ENCODE measurements at regions not wholly inside any gene's neighbourhood (a gene's known extent, or its start where the extent isn't known, plus 50 kb on each side); places are given as distances from the start of the nearest gene placed in this dataset.
"Not testable (repeated sequence)": the region's sequence is repeated elsewhere in the genome, so short reads cannot be mapped to it uniquely, and the experiment has no call there.

DNA sequence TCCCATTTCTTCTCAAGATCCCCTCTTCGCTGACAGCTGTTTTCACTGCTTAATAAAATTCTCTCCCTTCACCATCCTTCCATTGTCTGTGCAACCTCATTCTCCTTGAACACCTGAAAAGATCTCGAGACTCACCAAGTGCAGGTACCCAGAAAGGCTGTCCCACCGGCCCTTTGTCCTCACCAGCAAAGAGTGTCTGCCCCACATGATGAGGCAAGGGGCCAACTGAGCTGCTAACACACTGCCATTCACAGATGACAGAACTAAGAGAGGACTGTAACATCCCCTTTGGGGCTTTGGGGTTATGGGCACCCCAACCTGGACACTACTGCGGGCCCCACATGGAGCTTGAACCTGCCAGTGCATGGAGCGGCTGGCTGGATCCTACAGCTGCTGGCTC lies 771.4 kb upstream of the MIR17HG start:
- no peak for DNase-seq (ENCODE audit: low read depth in 2 of 2)

DNA sequence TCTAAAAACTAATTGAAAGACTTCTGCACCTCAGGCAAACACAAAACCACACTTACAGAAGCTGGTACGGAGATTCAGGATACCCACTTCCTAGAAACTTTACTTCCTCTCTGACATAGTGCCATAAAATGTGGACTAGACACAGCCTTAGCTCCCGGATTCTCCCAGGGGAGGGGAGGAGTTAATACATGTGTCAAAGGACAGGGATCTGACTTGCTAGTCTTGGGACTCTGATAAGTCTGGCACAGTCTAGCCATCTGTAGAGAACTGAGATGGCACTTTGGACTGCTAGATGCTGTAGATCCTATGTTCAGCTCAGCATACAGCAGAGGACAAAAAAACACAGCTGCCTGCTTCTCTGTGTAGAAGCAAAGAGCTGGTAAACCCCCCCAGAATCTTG lies 769.8 kb upstream of the MIR17HG start:
- DNase-seq (ENCODE audit: low read depth in 2 of 2), result no peak

DNA sequence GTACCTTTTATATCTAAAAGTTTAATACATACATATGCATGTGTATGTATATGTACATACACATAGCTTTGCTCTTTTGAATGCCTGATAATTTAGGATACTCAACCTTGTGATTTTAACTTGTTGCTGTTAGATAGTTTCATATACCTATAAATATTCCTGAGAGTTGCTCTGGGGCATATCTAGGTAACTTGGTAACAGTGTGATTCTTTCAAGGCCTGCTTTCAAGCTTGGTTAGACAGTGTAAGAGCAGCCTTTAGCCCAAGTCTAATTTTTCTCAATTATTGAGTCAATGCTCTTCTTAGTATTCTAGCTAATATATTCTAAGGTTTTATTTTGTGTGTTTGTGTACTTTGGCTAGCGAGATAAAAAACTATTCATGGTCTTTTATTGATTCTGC lies 762.1 kb upstream of the MIR17HG start:
- DNase-seq (ENCODE audit: low read depth in 2 of 2), result no peak

DNA sequence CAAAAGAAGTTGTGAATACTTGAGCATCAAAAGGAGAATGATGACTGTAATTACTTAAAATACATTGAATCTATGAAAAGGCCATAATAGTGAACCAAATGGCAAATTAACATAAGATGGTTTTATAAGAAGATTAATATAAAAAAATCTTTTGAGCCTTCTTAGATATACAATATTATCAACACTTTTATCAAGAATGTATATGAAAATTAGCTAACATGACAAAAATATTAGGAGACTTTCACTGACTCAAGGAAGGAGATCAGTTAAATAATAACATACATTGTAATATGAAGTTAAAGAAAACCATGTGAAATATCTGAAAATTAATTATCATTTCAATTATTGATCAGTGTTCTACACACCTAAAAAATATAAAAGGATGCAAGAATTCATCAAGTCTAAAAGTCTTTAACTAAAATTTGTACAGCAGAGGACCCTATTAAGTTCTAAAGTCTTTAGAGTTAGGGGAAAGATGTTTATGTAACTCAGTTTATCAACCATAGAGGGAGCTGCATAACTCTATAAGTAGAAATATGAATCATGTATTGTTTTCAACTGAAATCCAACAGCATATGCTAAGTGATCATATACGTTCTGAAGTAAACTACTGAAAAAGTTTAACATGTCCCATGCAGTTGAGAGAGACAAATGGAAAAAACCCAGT lies 756.1 kb upstream of the MIR17HG start:
- DNase-seq (ENCODE audit: low read depth in 2 of 2), result no peak

DNA sequence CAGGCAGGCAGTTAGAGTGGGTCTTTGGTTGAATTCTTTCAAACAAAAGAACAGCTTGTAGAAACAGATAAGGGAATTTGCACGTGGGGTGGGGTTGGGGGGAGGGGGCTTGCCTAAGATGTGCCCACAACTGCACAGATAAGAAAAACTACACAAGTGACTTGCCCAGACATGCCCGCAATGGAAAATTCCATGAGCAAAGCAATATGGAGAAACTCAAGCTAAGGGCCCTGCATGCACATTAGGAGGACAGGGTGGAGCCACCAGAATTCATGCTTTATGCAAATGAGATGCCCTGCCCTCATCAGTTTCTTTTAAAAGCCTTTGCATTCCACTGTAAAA lies 755.6 kb upstream of the MIR17HG start:
- DNase-seq (ENCODE audit: low read depth in 2 of 2), result no peak

DNA sequence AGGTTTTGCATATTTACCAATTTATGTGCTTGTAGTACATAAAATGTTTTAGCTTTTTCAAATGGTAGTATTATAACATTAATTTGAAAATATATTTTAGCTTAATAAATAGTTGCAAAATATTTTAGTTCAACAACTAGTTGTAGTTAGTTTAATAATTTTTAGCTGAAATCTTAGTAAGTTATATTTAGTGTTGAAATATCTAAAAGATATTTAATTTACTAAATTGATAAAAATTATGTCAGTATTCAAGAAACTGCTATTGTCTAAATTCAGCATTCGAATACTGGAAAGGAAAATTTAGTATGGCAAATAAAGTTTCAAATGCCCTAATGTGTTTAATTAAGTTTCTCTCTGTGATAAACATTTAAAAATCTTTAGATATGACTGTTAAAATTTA lies 754.5 kb upstream of the MIR17HG start:
- DNase-seq (ENCODE audit: low read depth in 2 of 2), result no peak

DNA sequence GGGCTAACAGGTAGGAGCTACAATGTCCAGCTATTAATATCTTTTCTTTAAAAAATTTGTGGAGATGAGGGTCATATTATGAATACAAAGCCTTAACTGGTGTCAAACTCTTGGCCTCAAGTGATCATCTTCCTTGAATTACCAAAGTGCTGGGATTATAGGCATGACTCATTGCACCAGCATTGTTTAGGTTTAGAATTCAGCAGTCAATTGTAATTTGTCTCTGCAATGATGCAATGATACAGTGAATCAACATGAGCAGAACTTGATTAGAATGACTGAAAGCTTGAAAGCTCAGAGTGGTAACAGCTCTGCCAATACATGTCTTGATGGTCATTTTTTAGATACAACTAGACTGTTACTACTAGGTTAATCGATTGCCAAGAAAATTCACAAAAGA lies 752.8 kb upstream of the MIR17HG start:
- no peak for DNase-seq (ENCODE audit: low read depth in 2 of 2)

DNA sequence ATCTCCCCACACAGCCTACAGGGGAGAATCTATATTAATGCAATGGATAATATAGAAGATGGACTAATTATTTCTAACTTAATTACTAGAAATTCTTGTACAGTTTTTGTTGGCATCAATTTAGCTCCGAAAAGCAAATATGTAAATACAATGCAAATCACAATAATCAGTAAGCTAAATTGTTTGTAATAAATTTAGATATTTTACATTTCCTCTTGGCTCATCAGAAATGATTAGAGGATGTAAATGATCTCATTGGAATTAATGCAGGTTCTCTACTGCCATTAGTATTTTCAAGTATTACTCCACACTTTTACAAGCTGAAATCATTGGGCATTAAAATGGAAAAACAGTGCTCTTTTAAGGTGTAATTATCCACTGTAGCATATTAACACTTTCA lies 741.8 kb upstream of the MIR17HG start:
- no peak for DNase-seq (ENCODE audit: low read depth in 2 of 2)

DNA sequence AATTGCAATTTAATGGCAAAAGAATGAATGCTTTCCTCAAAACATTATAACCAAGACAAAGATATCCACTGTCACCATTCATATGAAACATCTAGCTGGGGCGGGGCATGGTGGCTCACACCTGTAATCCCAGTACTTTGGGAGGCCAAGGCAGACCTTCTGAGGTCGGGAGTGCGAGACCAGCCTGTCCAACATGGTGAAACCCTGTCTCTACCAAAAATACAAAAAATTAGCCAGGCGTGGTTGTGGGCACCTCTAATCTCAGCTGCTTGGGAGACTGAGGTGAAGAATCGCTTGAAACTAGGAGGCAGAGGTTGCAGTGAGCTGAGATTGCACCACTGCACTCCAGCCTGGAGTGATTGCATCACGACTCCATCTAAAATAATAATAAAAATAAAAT lies 740.6 kb upstream of the MIR17HG start:
- not testable (repeated sequence) for DNase-seq (ENCODE audit: low read depth in 2 of 2)

DNA sequence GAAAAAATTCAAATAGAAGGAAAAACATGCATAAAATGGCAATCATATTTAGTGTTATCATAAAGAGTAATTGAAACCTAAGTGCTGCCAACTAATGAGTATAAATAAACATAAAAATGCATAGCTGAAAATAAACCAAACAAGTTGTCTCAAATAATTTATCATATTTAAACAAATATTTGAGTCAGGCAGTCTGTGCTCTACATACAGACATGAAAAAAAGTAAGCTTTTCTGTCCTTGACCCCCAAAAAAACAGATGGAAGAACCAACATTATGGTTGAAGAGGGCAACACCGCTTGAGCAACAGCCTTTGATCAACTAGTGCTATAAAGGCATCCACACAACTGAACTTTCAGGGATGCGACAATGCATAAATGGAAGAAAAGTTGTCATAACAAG lies 735.1 kb upstream of the MIR17HG start:
- no peak for DNase-seq (ENCODE audit: low read depth in 2 of 2)

DNA sequence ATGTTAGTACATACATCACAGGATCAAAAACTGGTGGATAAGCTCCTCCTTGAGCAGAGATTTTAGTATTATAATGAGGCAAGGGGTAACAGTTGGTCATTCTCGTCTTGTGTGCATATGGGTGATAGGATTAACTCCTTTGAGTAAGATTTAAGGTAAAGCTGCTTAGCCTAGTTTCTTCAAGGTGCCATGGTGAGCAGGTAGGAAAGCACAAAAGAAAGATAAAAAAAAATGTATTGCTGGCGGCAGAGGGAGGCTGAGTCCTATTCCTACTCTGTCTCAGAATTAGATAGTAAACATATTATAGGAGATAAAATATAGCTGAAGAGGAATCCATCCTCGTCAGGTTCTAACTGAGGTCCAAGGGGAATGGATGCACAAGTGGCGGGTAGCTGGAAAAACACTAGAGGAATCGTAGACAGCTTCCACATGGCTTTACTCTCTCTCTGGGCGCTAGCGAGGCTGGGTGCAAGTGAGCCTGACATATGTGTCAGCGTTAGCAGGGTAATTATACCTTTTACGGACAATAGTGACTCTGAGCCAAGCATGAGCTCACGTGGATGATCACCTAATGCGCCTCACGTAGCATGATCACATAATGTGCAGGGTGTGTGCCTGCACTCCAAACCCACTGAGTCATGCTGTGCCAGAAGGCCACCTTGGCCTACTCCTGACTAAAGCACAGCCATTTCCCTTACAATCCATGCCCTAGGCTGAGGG lies 734.3 kb upstream of the MIR17HG start:
- DNase-seq (ENCODE audit: low read depth in 2 of 2), result no peak

DNA sequence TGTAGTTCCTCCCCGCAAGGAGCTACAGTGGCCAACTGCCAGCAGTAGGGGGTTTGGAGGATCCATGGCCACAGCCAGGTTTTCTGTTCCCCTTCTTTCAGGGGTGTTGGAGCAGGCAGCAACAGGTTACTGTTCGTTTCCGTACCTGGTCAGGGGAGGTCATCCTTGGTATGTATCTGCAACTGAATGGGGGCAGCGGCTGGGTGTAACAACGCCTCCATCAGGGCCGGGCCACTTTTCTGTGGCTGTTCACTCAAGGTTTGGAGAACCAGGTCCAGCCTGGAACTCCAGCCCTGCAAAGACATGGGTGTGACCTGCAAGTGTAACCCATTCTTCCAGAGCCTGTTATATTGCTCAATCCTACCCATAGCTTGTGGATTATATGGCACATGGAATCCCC lies 732.3 kb upstream of the MIR17HG start:
- no peak for DNase-seq (ENCODE audit: low read depth in 2 of 2)

DNA sequence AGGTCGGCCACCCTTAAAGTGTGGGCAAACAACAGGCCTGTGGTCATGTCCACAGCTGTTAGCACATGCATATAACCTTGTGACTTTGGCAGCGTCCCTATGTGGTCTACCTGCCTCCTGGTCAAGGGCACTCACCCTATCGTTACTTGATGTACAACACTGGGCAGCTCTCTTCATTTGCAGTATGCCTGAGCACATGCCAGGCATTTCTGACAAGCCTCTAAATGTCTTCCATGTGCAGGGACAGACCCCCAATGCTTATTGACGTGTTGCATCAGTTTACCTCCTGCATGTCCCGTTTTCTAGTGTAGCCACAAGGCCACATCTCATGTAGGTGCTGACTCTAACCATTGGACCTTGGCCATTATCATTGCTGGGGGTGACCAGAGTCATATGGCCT lies 731.7 kb upstream of the MIR17HG start:
- no peak for DNase-seq (ENCODE audit: low read depth in 2 of 2)

DNA sequence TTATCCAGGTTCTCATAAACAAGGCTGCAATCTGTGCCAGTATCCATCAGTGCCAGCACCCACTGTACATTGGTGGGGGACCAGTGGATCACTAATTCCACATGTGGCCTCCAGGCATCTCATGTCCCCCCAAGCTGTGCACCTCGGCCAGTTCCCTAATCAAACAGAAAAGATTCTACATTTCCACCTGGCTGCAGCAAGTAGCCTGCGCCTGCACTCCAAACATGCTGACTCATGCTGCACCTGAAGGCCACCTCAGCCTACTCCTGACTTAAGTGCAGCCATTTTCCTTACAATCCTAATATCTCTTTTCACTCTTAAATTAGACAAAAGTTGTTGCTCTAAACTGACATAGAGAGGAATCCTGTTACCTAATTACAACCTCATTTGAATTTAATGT lies 729.4 kb upstream of the MIR17HG start:
- no peak for DNase-seq (ENCODE audit: low read depth in 2 of 2)

DNA sequence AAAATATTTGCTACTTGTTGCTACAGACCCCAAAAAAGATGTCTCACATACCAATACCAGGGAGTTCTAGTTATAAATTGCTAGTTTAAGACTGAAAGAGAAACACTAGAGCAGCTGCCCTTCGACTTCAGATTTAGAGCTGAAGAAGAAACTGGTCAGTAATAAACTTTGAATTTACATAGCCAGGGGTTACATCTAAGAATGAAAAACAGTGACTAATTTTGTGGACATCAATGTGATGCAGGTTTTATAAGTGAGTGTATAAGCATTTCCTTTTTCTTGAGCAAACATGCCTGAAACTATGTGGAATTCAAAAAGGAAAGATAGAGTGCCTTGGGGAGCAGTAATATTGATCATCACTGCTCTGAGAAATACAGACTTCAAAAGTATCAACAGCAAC lies 724.9 kb upstream of the MIR17HG start:
- DNase-seq (ENCODE audit: low read depth in 2 of 2), result no peak

DNA sequence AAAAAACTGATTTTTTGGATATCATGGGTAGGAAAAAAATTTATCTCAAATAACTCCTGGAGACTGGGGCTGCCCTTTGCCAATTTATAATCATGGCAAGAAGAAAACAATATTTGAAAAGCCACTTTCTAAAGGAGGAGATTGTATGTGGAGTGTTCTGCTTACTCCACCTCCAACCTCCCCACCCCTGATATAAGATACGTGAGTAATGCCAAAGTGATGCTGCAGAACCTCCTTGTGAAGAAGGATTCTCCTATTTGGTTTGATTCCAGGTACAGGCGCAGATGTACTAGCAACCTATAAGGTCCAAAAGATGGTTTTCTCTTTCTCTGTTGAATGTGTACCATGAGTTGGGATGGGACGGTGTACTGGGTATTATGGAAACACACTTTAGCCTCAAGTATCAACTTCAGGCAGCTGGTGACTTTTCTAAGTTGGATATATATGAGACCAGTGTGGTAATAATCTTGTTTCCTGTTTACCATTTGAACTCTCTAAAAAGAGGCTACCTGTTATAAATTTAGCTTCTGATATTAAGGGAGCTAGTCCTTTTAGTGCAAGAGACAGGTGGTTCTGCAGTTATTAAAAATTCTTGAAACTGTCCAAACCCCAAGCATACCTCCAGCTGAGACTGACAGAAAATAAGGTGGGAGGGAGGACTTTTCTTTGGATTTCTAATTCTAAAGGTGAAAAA lies 724.0 kb upstream of the MIR17HG start:
- DNase-seq (ENCODE audit: low read depth in 2 of 2), result no peak

DNA sequence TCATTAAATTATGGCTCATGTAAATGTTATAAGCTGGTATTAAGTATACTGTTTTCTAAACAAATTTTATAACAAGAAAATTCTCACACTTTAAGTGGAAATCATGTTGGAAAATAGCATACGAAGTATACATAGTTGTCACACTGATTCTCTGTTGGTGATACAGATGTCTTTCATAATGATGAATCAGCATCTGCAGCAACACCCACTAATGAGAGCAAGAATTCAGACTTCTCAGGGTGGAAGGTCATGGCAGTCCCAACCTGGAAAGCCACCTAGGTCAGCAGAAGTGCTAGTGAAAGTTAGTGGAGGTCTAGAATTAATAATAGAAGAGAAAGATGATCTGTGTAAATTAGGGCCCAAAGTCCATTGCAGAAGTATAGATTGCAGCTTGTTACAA lies 719.7 kb upstream of the MIR17HG start:
- no peak for DNase-seq (ENCODE audit: low read depth in 2 of 2)

DNA sequence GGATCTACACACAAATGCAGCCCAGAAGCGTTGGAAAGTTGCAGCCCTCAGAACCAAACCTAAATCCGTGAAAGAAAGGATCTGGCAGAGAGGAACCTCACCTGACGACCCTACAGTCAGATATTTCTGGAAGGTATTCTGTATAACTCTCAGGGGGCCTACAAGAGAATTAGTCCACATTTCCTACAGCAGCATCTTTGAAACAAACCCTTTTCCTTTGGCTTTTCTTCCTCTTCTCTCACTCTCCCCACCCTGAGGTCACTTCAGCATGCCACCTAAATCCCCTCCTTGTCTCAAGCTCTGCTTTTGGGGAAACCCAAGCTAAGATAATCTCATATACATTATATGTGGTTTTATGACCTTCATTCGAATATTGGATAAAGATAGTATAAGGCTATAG lies 719.0 kb upstream of the MIR17HG start:
- DNase-seq (ENCODE audit: low read depth in 2 of 2), result no peak

DNA sequence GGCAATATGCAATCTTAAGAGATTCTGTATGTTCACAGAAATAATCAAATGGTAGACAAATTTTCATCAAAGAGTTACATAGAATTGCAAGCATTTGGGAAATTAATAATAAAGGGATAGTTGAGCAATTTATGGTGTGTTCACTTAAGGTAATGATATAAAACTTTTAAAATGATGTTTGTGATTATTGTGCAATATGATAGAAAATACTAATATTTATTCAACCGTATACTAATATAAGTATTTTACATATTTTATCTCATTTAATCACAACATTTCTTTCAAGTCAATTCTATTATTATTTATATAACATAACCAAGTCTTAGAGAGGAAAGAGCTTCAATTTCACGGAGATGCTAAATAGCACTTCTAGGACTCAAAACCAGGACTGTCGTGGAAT lies 716.8 kb upstream of the MIR17HG start:
- no peak for DNase-seq (ENCODE audit: low read depth in 2 of 2)

DNA sequence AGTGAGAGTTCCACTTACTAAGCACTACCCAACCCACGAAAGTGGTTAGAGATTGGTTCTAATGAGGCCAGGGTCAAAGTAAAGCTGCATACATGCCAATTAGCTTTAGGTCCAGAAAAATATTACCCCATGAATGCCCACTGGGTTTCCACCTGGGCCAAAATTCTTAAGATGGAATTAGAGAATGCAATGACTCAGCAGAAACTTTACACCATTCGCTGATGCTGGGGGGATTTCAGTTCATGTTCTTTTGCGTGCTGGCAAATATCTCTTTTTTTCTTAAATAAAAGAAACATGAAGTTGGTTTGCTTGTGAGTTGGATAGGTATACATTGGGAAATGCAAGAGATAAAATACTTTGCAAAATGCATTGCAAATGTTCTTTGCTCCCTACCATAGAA lies 715.3 kb upstream of the MIR17HG start:
- DNase-seq (ENCODE audit: low read depth in 2 of 2), result no peak

DNA sequence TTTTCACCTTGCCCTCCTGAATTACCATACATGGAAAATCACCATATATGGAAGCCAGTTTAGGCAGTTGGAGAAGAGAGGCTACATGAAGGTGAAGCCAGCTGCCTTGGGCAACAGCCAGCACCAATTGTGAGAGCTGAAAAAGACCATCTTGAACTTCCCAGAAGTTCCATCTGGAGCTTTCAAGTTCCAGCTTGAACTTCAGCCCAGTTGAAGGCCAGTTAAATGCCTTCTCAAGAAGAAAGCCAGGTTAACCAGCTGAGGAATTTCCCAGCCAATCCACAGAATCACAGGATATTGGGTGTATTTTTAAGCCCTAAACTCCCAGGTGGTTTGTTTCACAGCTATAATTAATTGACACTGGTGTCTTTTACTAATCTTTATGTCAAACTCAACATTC lies 713.6 kb upstream of the MIR17HG start:
- no peak for DNase-seq (ENCODE audit: low read depth in 2 of 2)

DNA sequence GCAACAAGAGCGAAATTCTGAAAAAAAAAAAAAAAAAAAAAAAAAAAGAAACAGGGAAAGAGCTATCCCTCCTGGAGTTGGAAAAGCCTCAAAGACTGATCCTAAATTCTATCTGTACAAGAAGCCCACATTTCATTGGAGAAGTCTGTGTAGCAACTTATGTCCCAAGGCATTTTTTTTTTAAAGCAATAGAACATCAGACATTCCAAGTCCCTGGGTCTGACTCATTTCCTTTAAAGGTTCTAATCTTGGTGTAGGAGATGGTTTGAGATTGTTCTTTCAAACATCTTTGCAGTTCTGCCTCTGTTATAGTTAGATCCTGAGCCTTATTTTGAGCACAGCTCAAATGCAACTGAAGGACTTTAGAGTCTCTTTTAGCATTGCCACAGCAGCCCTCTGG lies 706.5 kb upstream of the MIR17HG start:
- DNase-seq (ENCODE audit: low read depth in 2 of 2), result no peak

DNA sequence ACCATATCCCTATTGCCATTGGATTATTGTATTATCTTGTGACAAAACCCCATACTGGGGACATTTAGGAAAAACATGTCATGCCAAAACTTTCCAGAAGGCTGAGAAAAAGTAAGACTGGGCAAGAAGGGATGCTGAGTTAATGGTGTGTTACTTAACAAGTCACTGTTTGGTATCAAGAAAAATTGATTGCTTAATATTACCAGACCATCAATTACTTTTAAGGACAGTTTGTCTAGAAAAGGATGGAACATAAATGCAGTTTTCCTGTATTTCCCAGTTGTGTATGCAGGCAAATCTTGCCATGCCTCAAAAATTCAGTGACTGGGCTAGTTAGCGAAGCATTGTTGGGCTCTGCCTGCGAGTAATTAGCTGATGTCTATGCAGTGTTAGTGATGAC lies 705.6 kb upstream of the MIR17HG start:
- no peak for DNase-seq (ENCODE audit: low read depth in 2 of 2)

Measured in activated CD4-positive, alpha-beta T cell treated with anti-CD3 and anti-CD28 coated beads for 24 hours (primary cell).